ENCODE measurements at regions not wholly inside any gene's neighbourhood (a gene's known extent, or its start where the extent isn't known, plus 50 kb on each side); places are given as distances from the start of the nearest gene placed in this dataset.
"Not testable (repeated sequence)": the region's sequence is repeated elsewhere in the genome, so short reads cannot be mapped to it uniquely, and the experiment has no call there.

GRCh38 chr3:194869482-194870169 lies 183.9 kb downstream of the FAM43A start:
- DNase-seq = peak; percentile 19

DNA sequence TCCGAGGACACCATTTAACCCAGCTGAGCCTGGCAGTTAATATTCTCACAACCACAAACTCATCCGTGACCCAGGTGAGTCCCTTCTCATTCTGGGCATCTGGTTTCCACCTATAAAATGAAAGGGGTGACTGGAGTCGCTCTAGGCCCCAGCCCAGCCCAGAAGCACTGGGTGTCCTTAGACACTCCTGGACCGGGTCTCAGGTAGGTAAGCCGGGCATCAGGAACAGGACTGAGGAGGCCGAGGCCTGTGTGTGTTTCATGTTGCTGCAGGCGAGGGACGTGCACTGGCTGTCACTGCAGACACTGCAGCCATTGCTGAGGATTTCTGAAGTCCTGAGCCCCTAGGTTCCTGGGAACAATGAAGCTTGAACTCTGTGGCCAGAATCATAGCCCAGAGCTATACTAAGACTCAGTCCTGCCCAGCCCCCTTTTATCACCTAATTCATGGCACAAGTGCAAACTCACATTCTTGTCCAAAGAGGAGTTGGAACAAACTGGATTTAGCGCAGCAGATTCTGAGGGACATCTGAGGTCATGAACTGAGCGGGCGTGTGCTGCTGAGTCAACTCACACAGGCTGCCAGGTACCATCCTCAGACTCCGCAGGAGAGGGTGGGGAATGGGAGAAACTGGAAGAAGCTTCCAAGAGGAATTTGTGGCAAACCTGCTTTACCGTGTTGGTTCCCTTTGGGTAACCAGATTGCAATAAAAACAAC lies 184.9 kb downstream of the FAM43A start:
- no peak for DNase-seq

DNA sequence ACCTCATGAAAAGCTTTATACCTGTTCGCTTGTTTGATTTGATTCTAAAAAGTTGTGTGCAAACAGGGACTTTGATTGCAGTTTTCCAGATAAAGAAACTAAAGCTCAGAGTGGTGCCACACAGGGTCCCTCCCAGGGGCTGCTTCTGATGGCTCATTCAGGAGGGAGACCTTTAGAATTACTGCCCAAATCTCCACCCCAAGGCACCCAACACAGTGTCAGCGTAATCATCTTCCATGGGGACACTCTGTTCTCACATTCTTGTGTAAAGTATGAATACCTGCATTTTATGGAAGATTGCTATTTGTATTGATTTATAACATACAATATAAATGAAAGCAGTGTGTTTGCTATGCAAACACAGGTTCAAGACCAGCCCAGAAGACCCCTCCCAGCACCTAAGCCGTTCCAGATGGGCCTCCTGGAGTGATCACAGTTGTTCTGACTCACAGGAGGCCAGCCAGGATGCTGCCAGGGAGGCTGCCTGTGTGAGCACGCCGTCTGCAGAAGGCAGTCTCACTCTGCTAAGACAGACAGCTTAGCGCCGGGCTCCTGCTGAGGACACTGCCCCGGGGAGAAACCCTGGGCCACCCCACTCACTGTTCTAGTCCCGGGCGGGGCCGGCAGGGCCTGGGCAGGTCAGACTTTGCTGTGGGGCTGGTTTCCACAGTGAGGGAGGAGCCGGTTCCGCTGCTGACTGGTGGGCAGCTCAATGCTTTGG lies 185.6 kb downstream of the FAM43A start:
- DNase-seq = peak; percentile 64

- no peak for DNase-seq
Measured at GRCh38 chr3:194871864-194872668, 186.4 kb downstream of the FAM43A start.

- no peak for DNase-seq
Measured at GRCh38 chr3:194872669-194872977, 186.9 kb downstream of the FAM43A start.

- DNase-seq = not testable (repeated sequence)
Measured at GRCh38 chr3:194873474-194873873, 187.8 kb downstream of the FAM43A start.

DNA sequence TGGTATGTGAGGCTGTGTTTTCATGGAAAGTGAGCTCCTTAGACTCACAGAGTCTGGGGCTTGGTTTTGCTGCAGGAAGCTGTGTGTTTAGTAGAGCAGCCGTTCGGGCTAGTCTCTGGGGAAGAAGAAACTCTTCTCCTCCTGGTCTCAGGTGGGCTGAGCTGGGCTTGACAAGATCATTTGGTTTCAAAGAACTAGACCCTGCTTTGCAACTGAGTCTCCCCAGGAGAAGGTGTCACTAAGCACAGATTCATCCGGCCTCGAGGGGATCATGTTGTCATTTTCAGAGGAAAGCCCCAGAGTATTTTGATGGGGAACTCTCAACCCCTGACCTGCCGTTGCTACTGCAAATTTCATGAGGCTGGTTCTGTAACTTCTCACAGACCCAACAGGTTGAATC lies 188.5 kb downstream of the FAM43A start:
- DNase-seq = no peak

GRCh38 chr3:194874783-194875182 lies 189.1 kb downstream of the FAM43A start:
- no peak for DNase-seq

DNA sequence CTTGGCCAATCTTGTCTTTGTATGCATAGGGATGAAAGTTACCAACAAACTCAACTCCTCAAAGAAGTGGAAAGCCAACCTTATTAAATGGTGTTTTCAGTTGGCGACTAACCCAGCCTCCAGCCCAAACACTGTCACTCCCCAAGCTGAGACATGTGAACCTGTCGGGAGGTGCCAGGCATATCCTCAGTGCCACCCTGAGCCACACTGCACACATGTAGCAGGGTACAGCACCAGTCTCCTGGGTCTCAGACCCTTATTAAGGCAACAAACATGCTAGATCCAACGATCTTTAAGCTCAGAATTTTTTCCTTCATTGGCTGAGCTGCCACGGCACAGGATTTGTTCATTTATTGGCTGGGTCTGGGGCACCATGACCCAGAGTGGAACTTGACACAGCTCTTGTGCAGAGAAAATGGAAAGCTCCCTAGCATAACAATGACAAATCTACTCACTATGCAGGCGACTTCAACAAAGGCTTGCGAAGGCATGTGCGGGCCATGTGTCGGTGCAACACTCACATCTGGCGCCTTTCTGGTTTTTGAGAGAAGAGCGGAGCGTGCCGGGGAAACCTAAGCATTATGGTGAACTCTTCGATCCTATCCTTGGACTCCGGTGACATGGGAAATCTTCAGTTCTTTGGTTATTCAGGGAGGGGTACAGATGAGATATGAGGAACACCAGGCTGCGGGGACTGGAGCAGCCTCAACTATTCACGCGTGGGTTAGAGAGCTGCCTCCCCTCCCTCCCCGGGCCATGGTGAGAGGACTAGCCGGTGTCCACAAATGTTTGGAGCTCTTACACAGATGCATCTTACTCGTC lies 190.1 kb downstream of the FAM43A start:
- no peak for DNase-seq

DNA sequence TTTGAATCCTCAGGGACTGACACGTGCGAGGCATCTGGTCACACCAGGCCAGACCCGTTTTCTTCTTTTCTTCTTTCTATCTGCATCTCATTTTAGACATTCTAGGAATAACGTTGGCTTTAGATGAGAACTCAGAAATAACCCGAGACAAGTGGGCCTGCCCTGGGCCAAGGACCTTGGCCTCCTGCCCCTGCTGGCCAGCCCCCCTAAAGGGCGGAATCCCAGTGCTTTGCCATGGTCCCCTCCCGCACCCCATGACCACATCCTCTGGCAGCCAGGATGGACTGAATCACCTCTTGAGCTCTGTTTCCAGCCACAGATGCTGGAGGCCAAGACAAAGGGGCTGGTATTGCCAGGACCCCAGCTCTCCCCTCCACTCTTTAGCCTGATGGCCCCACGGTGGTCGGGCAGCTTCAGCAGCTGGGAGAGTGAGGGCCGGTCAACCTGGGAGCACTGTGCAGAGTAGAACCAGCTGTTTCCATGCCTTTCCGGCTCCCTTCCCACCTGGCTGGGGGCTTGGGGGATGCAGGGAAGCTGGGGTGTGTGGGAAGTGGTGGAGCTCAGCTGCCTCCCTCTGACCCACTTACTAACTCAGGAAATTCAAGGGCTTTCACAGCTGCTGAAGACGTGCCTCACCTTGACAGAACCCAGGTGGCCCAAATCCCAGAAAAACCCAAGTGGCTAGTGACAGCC lies 190.9 kb downstream of the FAM43A start:
- DNase-seq = no peak

DNA sequence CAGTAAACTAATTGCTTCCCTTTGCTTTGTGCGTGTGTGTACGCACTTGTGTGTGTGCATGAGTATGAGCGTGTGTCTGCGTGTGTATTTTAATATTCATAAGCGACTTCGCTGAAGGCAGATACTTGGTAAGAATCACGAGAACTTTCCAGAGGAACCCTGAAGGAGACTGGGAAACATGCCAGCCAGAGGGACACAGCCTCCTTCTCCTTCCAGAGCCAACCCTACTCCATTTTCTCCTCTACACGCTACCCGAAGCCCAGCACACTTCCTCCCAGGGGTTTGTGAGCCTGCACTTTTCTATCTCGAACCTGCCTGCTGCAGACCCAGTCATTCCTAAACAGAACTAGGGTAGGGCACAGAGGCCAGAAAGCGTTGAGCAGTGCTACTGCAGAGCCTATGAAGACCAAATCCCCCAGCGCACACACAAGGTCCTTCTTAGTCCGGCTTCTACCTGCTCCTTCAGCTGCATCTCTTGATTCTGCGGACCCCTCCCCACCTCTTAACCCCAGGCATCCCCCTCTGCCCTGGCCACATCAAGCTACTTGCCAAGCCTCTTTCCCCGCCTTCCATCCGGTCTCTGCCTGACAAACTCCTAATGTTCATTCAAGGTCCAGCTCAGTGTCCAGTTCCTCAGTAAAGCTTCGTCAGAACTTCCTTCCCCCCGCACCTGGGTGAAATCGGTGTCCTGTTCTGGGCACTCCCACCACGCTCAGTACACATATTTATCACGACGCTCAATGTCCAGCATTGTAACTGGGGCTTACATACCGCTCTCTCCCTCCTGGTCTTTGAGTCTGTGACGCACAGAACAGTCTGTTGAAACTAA lies 191.8 kb downstream of the FAM43A start:
- DNase-seq = no peak

DNA sequence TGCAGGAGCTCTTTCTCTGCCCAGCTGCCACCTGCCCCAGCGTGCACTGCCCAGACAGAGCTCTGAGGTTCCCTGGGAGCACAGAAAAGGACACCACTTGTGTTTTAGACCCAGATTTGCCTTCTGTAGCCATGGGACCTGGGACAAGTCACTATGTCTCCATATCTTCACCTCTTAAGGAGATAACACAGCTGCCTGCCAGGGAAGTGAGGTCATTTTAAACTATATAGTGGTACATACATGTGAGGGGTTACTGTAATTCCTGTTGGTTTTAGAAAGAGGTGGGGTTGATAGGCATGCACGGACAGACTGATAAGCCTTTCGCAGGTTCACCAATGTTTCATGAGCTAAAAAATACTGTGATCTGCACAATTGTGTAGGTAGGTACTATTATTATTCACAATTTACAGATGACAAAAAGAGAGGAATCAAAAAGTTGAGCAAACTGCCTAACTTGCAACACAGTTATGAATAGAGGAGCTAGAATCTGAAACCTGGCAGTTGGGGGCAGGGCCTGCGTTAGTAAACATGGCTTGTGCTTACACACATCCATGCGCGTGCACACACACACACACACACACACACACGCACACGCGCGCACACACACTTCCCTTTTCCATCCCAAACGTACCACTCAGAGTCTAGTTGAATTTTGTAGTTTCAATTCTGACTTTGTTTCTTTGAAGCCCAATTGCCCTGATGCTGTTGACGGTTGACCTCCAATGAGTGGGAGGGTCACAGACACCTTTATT lies 193.6 kb downstream of the FAM43A start:
- DNase-seq = no peak

GRCh38 chr3:194879991-194880939 lies 194.6 kb downstream of the FAM43A start:
- no peak for DNase-seq

GRCh38 chr3:194880940-194881925 lies 195.6 kb downstream of the FAM43A start:
- DNase-seq = no peak

- DNase-seq = no peak
Measured at GRCh38 chr3:194884649-194885315, 199.1 kb downstream of the FAM43A start.

DNA sequence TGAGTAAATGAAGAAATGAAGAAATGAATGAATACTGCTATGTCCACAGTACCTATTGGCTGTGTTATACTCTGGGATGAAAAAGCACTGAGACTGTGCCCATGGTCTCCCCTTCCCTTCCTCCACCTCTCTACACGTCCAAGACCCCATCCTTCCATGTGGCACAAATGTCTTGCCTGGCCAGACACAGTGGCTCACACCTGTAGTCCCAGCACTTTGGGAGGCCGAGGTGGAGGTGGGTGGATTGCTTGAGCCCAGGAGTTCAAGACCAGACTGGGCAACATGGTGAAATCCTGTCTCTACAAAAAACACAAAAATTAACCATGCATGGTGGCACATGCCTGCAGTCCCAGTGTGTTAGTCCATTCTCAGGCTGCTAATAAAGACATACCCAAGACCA lies 200.1 kb downstream of the FAM43A start:
- DNase-seq = no peak

GRCh38 chr3:194886836-194887235 lies 201.2 kb downstream of the FAM43A start:
- no peak for DNase-seq
